B cell (primary cell): ENCODE measurements at regions not wholly inside any gene's neighbourhood (a gene's known extent, or its start where the extent isn't known, plus 50 kb on each side); places are given as distances from the start of the nearest gene placed in this dataset.
A peak's percentile ranks its signal among the peaks of the same experiment; 100 is the strongest.

ENCODE experiments used
- ATAC-seq: fragments of 200-7000 bp; cut with Tn5 transposase; one replicate; pipeline ENCODE4 v1.10.0; 2021; ENCODE audit warnings: low read depth, mild to moderate bottlenecking, moderate number of reproducible peaks, moderate library complexity
- CTCF ChIA-PET: fragments of 350-600 bp; sonication (Branson Sonifier 250); formaldehyde crosslinking; loops from one replicate; lab custom pipeline; 2021; ENCODE audit warnings: antibody characterized with exemption, inconsistent platforms; lab: Charles Lee
- POLR2A ChIA-PET: fragments of 350-600 bp; sonication (Branson Sonifier 250); formaldehyde crosslinking; loops from one replicate; lab custom pipeline; 2021; ENCODE audit warnings: antibody characterized with exemption; lab: Charles Lee
- DNase-seq: peaks from one replicate; pipeline ENCODE4 v3.0.0; 2013
- H2AFZ ChIP-seq: 2 replicates; pipeline ENCODE4 v1.6.1; 2012; ENCODE audit warnings: mild to moderate bottlenecking, low read depth, low read length; ENCODE audit not compliant: insufficient read depth, poor library complexity, severe bottlenecking
- H3K27ac ChIP-seq, 2 donors: 1 replicate in 1 of 2; 2 replicates in 1 of 2; pipeline ENCODE4 v1.5.1; 2012 to 2013; ENCODE audit warnings: low read length in 2 of 2, mild to moderate bottlenecking in 2 of 2, moderate library complexity in 1 of 2
- H3K27me3 ChIP-seq, 4 experiments: fragments of 200-600 bp in 1 of 4; sonication (generic) in 1 of 4; replicated peaks in 1 of 4; 1 replicate in 2 of 4; 2 replicates in 2 of 4; pipeline versions ENCODE4 v1.6.1 to v1.7.0; 2013 to 2016; ENCODE audit warnings: low read length in 3 of 4, mild to moderate bottlenecking in 2 of 4, mixed read lengths in 1 of 4, moderate library complexity in 1 of 4; ENCODE audit not compliant: insufficient read depth in 4 of 4, control insufficient read depth in 3 of 4; ENCODE audit errors: control extremely low read depth in 1 of 4
- H3K36me3 ChIP-seq, 2 experiments: replicated peaks in 1 of 2; 1 replicate in 1 of 2; 2 replicates in 1 of 2; pipeline versions ENCODE4 v1.6.1 to v1.7.1; 2013; ENCODE audit warnings: low read length in 1 of 2; ENCODE audit not compliant: insufficient read depth in 2 of 2, control insufficient read depth in 1 of 2; ENCODE audit errors: control extremely low read depth in 1 of 2, extremely low read depth in 1 of 2
- H3K4me1 ChIP-seq, 2 donors: fragments of 200-600 bp in 1 of 2; sonication (generic) in 1 of 2; 1 replicate in 1 of 2; 2 replicates in 1 of 2; pipeline versions ENCODE4 v1.5.1 to v1.6.1; 2013 to 2017; ENCODE audit warnings: low read length in 2 of 2; ENCODE audit not compliant: control insufficient read depth in 2 of 2, insufficient read depth in 2 of 2
- H3K4me2 ChIP-seq: replicated peaks from 2 replicates; pipeline ENCODE3; 2012; ENCODE audit warnings: mild to moderate bottlenecking, low read depth, low read length; ENCODE audit not compliant: poor library complexity, severe bottlenecking
- H3K4me3 ChIP-seq, 5 experiments: fragments of 200-600 bp in 1 of 5; sonication (generic) in 1 of 5; 1 replicate in 3 of 5; 2 replicates in 2 of 5; pipeline versions ENCODE4 v1.5.1 to v1.7.0; 2011 to 2016; ENCODE audit warnings: low read length in 4 of 5, mild to moderate bottlenecking in 4 of 5, low read depth in 2 of 5, control low read depth in 1 of 5, moderate library complexity in 1 of 5; ENCODE audit not compliant: insufficient read depth in 1 of 5; ENCODE audit errors: control extremely low read depth in 1 of 5, extremely low read depth in 1 of 5
- H3K79me2 ChIP-seq: fragments of 200-600 bp; sonication (generic); one replicate; pipeline ENCODE4 v1.6.0; 2016; ENCODE audit warnings: low read length; ENCODE audit not compliant: control insufficient read depth, insufficient read depth
- H3K9ac ChIP-seq: fragments of 200-600 bp; sonication (generic); 2 replicates; pipeline ENCODE4 v1.6.1; 2017; ENCODE audit warnings: mild to moderate bottlenecking, low read length, moderate library complexity
- H3K9me3 ChIP-seq, 3 donors: one replicate each; pipeline versions ENCODE4 v1.6.1 to v1.7.1; 2013; ENCODE audit warnings: low read length in 2 of 3; ENCODE audit not compliant: control insufficient read depth in 2 of 3, insufficient read depth in 1 of 3; ENCODE audit errors: control extremely low read depth in 1 of 3
- H4K20me1 ChIP-seq: 2 replicates; pipeline ENCODE4 v1.6.0; 2012; ENCODE audit warnings: mild to moderate bottlenecking, low read length; ENCODE audit not compliant: insufficient read depth, control insufficient read depth, poor library complexity, severe bottlenecking
- H3K27ac Mint-ChIP-seq: one replicate; pipeline ENCODE4 v1.8.0; 2021; ENCODE audit warnings: mixed read lengths
- H3K27me3 Mint-ChIP-seq: one replicate; pipeline ENCODE4 v1.8.0; 2021; ENCODE audit warnings: mixed read lengths
- H3K4me1 Mint-ChIP-seq: one replicate; pipeline ENCODE4 v1.8.0; 2021; ENCODE audit warnings: mixed read lengths
- H3K4me3 Mint-ChIP-seq: one replicate; pipeline ENCODE4 v1.8.0; 2021; ENCODE audit warnings: mixed read lengths
- H3K9me3 Mint-ChIP-seq: one replicate; pipeline ENCODE4 v1.8.0; 2022; ENCODE audit warnings: mixed read lengths; ENCODE audit not compliant: insufficient read depth
- EZH2 ChIP-seq: IDR thresholded peaks from 2 replicates; pipeline ENCODE4 v1.6.1; 2012; ENCODE audit warnings: borderline replicate concordance, low read depth, mild to moderate bottlenecking, moderate library complexity, low read length; ENCODE audit not compliant: insufficient read depth, poor library complexity, severe bottlenecking
- WGBS: methylation state at CpG from one replicate; pipeline ENCODE4 v1.1.5; 2013; ENCODE audit warnings: missing lambda C conversion rate; ENCODE audit not compliant: insufficient coverage; 5-methylcytosine and 5-hydroxymethylcytosine counted together
- intact Hi-C: fragments of 100-400 bp; cut with micrococcal nuclease; formaldehyde crosslinking; loops from one replicate; pipeline ENCODE4 v1.10.0; 2022
- TF ChIP-seq, protein P1 (sequence below): fragments of 200-600 bp; IDR thresholded peaks from one replicate; pipeline ENCODE4 v1.8.0; 2022; ENCODE audit warnings: antibody characterized with exemption, mild to moderate bottlenecking

DNA sequence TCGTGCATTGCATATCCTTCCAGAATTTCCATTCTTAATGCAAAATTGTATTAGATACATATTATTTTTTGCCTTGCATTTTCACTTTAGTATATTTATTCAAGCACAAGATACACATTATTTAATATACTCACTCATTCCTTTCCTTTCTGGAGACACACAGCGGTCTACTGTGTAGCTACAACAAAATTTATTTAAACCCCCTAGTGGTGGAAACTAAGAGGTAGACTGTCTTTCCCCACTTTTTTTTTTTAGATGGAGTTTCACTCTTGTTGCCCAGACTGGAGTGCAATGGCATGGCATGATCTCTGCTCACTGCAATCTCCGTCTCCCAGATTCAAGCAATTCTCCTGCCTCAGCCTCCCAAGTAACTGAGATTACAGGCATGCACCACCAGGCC, 2040.3 kb upstream of the PCDH20 start:
- no peak overlapping the region for H2AFZ ChIP-seq
- H3K79me2 ChIP-seq = no peaks in the 10 kb centered on the region
- no peak overlapping the region for H3K27ac Mint-ChIP-seq
- no peak overlapping the region for H3K9ac ChIP-seq
- ChIA-PET CTCF (no interaction called here), POLR2A (no interaction called here)
- H3K4me1 ChIP-seq = no peaks in the 10 kb centered on the region
- H3K27ac ChIP-seq = no peak overlapping the region
- no peak overlapping the region for H3K4me3 Mint-ChIP-seq
- H3K27me3 ChIP-seq = no peaks in the 10 kb centered on the region
- H3K4me1 Mint-ChIP-seq = no peaks in the 10 kb centered on the region
- H3K9me3 Mint-ChIP-seq = peaks cover 1% of the 10 kb centered on the region
- TF ChIP-seq, protein P1, sequence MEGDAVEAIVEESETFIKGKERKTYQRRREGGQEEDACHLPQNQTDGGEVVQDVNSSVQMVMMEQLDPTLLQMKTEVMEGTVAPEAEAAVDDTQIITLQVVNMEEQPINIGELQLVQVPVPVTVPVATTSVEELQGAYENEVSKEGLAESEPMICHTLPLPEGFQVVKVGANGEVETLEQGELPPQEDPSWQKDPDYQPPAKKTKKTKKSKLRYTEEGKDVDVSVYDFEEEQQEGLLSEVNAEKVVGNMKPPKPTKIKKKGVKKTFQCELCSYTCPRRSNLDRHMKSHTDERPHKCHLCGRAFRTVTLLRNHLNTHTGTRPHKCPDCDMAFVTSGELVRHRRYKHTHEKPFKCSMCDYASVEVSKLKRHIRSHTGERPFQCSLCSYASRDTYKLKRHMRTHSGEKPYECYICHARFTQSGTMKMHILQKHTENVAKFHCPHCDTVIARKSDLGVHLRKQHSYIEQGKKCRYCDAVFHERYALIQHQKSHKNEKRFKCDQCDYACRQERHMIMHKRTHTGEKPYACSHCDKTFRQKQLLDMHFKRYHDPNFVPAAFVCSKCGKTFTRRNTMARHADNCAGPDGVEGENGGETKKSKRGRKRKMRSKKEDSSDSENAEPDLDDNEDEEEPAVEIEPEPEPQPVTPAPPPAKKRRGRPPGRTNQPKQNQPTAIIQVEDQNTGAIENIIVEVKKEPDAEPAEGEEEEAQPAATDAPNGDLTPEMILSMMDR = peak; percentile 12
- TF ChIP-seq EZH2 = no peak
- no peaks in the 10 kb centered on the region for H3K36me3 ChIP-seq
- H3K27me3 Mint-ChIP-seq = no peaks in the 10 kb centered on the region
- intact Hi-C loops = no loop called here
- H3K9me3 ChIP-seq = no peaks in the 10 kb centered on the region
- ATAC-seq (no peak), DNase-seq (no peak)
- no peak overlapping the region for H3K4me3 ChIP-seq
- no peak overlapping the region for H3K4me2 ChIP-seq
- WGBS = 100% methylated on average over 1 of the region's 3 CpGs
- H4K20me1 ChIP-seq = no peaks in the 10 kb centered on the region

GRCh38 chr13:63449550-63449949, 2033.9 kb upstream of the PCDH20 start:
- no peaks in the 10 kb centered on the region for H3K9me3 Mint-ChIP-seq
- DNase-seq = no peak
- intact Hi-C loops = no loop called here
- Histone ChIP-seq H3K9ac (no peak overlapping the region), H4K20me1 (no peaks in the 10 kb centered on the region), H3K4me1 (no peaks in the 10 kb centered on the region), H2AFZ (no peak overlapping the region), H3K27ac (no peak overlapping the region), H3K27me3 (no peaks in the 10 kb centered on the region), H3K4me3 (no peak overlapping the region), H3K36me3 (no peaks in the 10 kb centered on the region), H3K4me2 (no peak overlapping the region), H3K9me3 (no peaks in the 10 kb centered on the region), H3K79me2 (no peaks in the 10 kb centered on the region)
- H3K27me3 Mint-ChIP-seq = no peaks in the 10 kb centered on the region
- no peak overlapping the region for H3K27ac Mint-ChIP-seq
- no peak for TF ChIP-seq EZH2
- TF ChIP-seq, protein P1 = no peak
- POLR2A ChIA-PET = no interaction called here
- no peak overlapping the region for H3K4me3 Mint-ChIP-seq
- WGBS = no CpG with 5 or more reads among the region's 1 CpG
- H3K4me1 Mint-ChIP-seq = no peaks in the 10 kb centered on the region
- ATAC-seq = no peak
- CTCF ChIA-PET = no interaction called here
